NCI-H187 (cell line): ENCODE measurements at regions not wholly inside any gene's neighbourhood (a gene's known extent, or its start where the extent isn't known, plus 50 kb on each side); places are given as distances from the start of the nearest gene placed in this dataset.

ENCODE experiments used
- DNase-seq, 2 experiments: peaks; one replicate each; lab custom pipeline; 2025; lab: John Stamatoyannopoulos, UW

GRCh38 chr6:9409126-9409525 lies 973.8 kb upstream of the SLC35B3 start:
- DNase-seq = no peak

- DNase-seq = no peak
These were observed 973.2 kb upstream of the SLC35B3 start for GRCh38 chr6:9408402-9409117.

GRCh38 chr6:9405825-9406224 lies 970.5 kb upstream of the SLC35B3 start:
- no peak for DNase-seq

- no peak for DNase-seq
These were observed 970.0 kb upstream of the SLC35B3 start for GRCh38 chr6:9405369-9405768.

GRCh38 chr6:9404351-9405146 lies 969.2 kb upstream of the SLC35B3 start:
- DNase-seq = no peak

GRCh38 chr6:9403736-9404135 lies 968.4 kb upstream of the SLC35B3 start:
- no peak for DNase-seq

- no peak for DNase-seq
These were observed 966.6 kb upstream of the SLC35B3 start for GRCh38 chr6:9401960-9402359.

GRCh38 chr6:9399916-9400315 lies 964.6 kb upstream of the SLC35B3 start:
- no peak for DNase-seq

- DNase-seq = no peak
These were observed 963.5 kb upstream of the SLC35B3 start for GRCh38 chr6:9398767-9399373.

GRCh38 chr6:9398071-9398766 lies 962.9 kb upstream of the SLC35B3 start:
- no peak for DNase-seq

GRCh38 chr6:9388596-9388995 lies 953.3 kb upstream of the SLC35B3 start:
- DNase-seq = no peak

GRCh38 chr6:9380568-9380967 lies 945.2 kb upstream of the SLC35B3 start:
- no peak for DNase-seq

GRCh38 chr6:9373308-9373707 lies 938.0 kb upstream of the SLC35B3 start:
- DNase-seq = no peak

- no peak for DNase-seq
These were observed 935.1 kb upstream of the SLC35B3 start for GRCh38 chr6:9370480-9370879.

GRCh38 chr6:9365378-9365777 lies 930.0 kb upstream of the SLC35B3 start:
- DNase-seq = no peak

- no peak for DNase-seq
These were observed 926.4 kb upstream of the SLC35B3 start for GRCh38 chr6:9361749-9362148.

GRCh38 chr6:9360881-9361280 lies 925.5 kb upstream of the SLC35B3 start:
- DNase-seq = no peak

GRCh38 chr6:9347608-9348007 lies 912.3 kb upstream of the SLC35B3 start:
- DNase-seq = no peak

- DNase-seq = no peak
These were observed 911.6 kb upstream of the SLC35B3 start for GRCh38 chr6:9346923-9347322.

- no peak for DNase-seq
These were observed 900.1 kb upstream of the SLC35B3 start for GRCh38 chr6:9335431-9335830.

- no peak for DNase-seq
These were observed 899.6 kb upstream of the SLC35B3 start for GRCh38 chr6:9334979-9335378.

- DNase-seq = no peak
These were observed 897.0 kb upstream of the SLC35B3 start for GRCh38 chr6:9332241-9332780.
